Mesothelial cell of epicardium (in vitro differentiated cells): ENCODE measurements at regions not wholly inside any gene's neighbourhood (a gene's known extent, or its start where the extent isn't known, plus 50 kb on each side); places are given as distances from the start of the nearest gene placed in this dataset.

Experiments used
- DNase-seq, 2 experiments: peaks; one replicate each; pipeline ENCODE4 v3.0.0; 2021; ENCODE audit warnings: low spot score in 2 of 2; ENCODE audit not compliant: unreplicated experiment in 2 of 2
- H3K27ac Mint-ChIP-seq: 2 replicates; pipeline ENCODE4 v1.8.0; 2021; ENCODE audit warnings: mixed read lengths
- H3K27me3 Mint-ChIP-seq: 2 replicates; pipeline ENCODE4 v1.8.0; 2021; ENCODE audit warnings: low read depth, mixed read lengths
- H3K36me3 Mint-ChIP-seq: 2 replicates; pipeline ENCODE4 v1.8.0; 2021; ENCODE audit warnings: mixed read lengths
- H3K4me1 Mint-ChIP-seq: 2 replicates; pipeline ENCODE4 v1.8.0; 2021; ENCODE audit warnings: mixed read lengths
- H3K4me3 Mint-ChIP-seq: 2 replicates; pipeline ENCODE4 v1.8.0; 2021; ENCODE audit warnings: mild to moderate bottlenecking, moderate library complexity, mixed read lengths
- H3K9me3 Mint-ChIP-seq: 2 replicates; pipeline ENCODE4 v1.8.0; 2021; ENCODE audit warnings: mixed read lengths
- CTCF ChIP-seq: fragments of 200-600 bp; sonication (generic); IDR thresholded peaks from one replicate; pipeline ENCODE4 v1.5.0; 2021; ENCODE audit warnings: antibody characterized with exemption; ENCODE audit not compliant: unreplicated experiment

GRCh38 chr10:2987185-2987768 is 80.1 kb upstream of the PFKP start:
- H3K36me3 Mint-ChIP-seq = no peaks in the 10 kb centered on the region
- DNase-seq = no peak
- H3K9me3 Mint-ChIP-seq = no peaks in the 10 kb centered on the region
- TF ChIP-seq CTCF = no peak
- H3K4me1 Mint-ChIP-seq = peaks cover 2% of the 10 kb centered on the region
- peaks cover 37% of the 10 kb centered on the region for H3K27me3 Mint-ChIP-seq
- no peak overlapping the region for H3K4me3 Mint-ChIP-seq
- no peak overlapping the region for H3K27ac Mint-ChIP-seq

GRCh38 chr10:2986391-2986801 is 81.0 kb upstream of the PFKP start:
- Mint-ChIP-seq H3K4me1 (peaks cover 2% of the 10 kb centered on the region), H3K9me3 (no peaks in the 10 kb centered on the region), H3K27ac (no peak overlapping the region), H3K27me3 (peaks cover 37% of the 10 kb centered on the region), H3K4me3 (no peak overlapping the region), H3K36me3 (no peaks in the 10 kb centered on the region)
- no peak for TF ChIP-seq CTCF
- no peak for DNase-seq

DNA sequence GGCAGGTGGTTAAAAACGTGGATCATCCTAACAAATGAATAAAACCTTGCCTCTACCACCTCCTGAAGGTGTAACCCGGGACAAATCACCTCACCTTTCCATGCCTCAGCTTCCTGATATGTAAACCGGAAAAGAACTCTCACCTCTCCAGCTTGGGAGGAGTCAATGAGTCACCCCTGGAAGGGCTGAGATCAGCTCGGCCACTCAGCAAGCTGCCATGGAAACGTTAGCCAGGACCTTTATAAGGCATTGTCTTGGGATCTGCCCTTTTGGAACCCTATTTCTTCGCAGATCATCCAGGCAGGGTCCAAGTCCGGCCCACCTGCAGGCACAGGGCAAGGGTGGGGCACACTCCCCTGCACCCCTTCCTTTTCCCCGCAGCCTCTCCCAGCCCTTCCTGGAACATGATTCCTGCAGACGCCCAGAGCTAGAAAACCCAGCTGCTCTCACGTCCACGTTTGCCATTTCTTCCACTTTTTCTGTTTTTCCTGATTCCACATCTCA is 81.6 kb upstream of the PFKP start:
- no peaks in the 10 kb centered on the region for H3K36me3 Mint-ChIP-seq
- no peaks in the 10 kb centered on the region for H3K9me3 Mint-ChIP-seq
- TF ChIP-seq CTCF = no peak
- no peak for DNase-seq
- no peak overlapping the region for H3K27ac Mint-ChIP-seq
- peaks cover 37% of the 10 kb centered on the region for H3K27me3 Mint-ChIP-seq
- H3K4me1 Mint-ChIP-seq = peaks cover 2% of the 10 kb centered on the region
- no peak overlapping the region for H3K4me3 Mint-ChIP-seq

GRCh38 chr10:2984682-2985081 is 82.7 kb upstream of the PFKP start:
- Mint-ChIP-seq H3K9me3 (no peaks in the 10 kb centered on the region), H3K4me3 (no peak overlapping the region), H3K27ac (no peak overlapping the region), H3K4me1 (peaks cover 5% of the 10 kb centered on the region), H3K27me3 (peaks cover 34% of the 10 kb centered on the region), H3K36me3 (no peaks in the 10 kb centered on the region)
- TF ChIP-seq CTCF = no peak
- no peak for DNase-seq

DNA sequence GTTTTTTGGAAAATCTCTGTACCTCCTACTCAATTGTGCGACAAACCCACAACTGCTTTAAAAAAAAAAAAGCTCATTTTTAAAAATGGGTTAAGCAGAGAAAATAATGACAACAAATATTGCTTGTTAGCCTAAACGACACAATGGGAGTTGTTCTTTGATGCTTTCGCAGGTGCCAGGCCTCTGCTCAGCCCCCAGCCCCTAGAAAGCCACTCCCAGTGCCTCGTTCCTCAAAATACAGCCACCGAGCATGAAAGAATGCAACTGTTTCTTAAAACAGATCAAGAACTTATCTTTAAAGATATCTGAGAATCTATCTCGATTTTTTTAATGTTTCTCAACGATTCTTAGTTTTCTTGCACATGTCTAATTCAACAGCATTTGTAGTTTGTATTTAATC is 85.2 kb upstream of the PFKP start:
- no peak for DNase-seq
- Mint-ChIP-seq H3K4me1 (peaks cover 9% of the 10 kb centered on the region), H3K9me3 (no peaks in the 10 kb centered on the region), H3K27ac (no peak overlapping the region), H3K27me3 (peaks cover 13% of the 10 kb centered on the region), H3K36me3 (no peaks in the 10 kb centered on the region), H3K4me3 (no peak overlapping the region)
- TF ChIP-seq CTCF = no peak
